Endothelial cell of umbilical vein (primary cell): ENCODE measurements at regions not wholly inside any gene's neighbourhood (a gene's known extent, or its start where the extent isn't known, plus 50 kb on each side); places are given as distances from the start of the nearest gene placed in this dataset.

Experiments used
- BruUV-seq: library from RNA; stranded (reverse); fragments of 400-500 nt; replicated peaks from 2 replicates; lab custom pipeline; 2021; lab: Mats Ljungman, UMichigan
- CTCF ChIA-PET: fragments of 300-600, 350-600 bp; sonication (Branson Sonifier 250); formaldehyde crosslinking; loops from one replicate; lab custom pipeline; 2021; ENCODE audit warnings: antibody characterized with exemption, inconsistent platforms; lab: Charles Lee
- POLR2A ChIA-PET: fragments of 300-600, 350-600 bp; sonication (Branson Sonifier 250); formaldehyde crosslinking; loops from one replicate; lab custom pipeline; 2021; ENCODE audit warnings: antibody characterized with exemption, inconsistent platforms; lab: Charles Lee
- DNase-seq: peaks from one replicate; pipeline ENCODE4 v3.0.0-alpha.2; 2011; ENCODE audit warnings: low read depth, low spot score
- FAIRE-seq: peaks from 2 replicates; lab custom pipeline; 2011; peaks lifted over from hg19 to GRCh38; lab: Jason Lieb, UNC
- H2AFZ ChIP-seq: 2 replicates; pipeline ENCODE4 v1.6.0; 2012; ENCODE audit warnings: low read depth, low read length, control low read depth, inconsistent platforms
- H3K27ac ChIP-seq: 2 replicates; pipeline ENCODE4 v1.5.1; 2011; ENCODE audit warnings: low read depth, mild to moderate bottlenecking, control low read depth, low read length, moderate library complexity; ENCODE audit not compliant: insufficient read depth
- H3K27me3 ChIP-seq, 2 experiments: 2 replicates each; pipeline versions ENCODE4 v1.6.0 to v1.6.1; 2011; ENCODE audit warnings: low read length in 2 of 2, mixed read lengths in 1 of 2; ENCODE audit not compliant: control insufficient read depth in 2 of 2, insufficient read depth in 2 of 2
- H3K36me3 ChIP-seq, 2 experiments: 2 replicates in 1 of 2; 3 replicates in 1 of 2; pipeline ENCODE4 v1.5.1; 2011; ENCODE audit warnings: low read length in 2 of 2, mild to moderate bottlenecking in 1 of 2, moderate library complexity in 1 of 2; ENCODE audit not compliant: control insufficient read depth in 2 of 2, insufficient read depth in 2 of 2; ENCODE audit errors: extremely low read depth in 1 of 2
- H3K4me1 ChIP-seq: 3 replicates; pipeline ENCODE4 v1.5.1; 2011; ENCODE audit warnings: mild to moderate bottlenecking, low read length; ENCODE audit not compliant: control insufficient read depth, insufficient read depth; ENCODE audit errors: extremely low read depth
- H3K4me2 ChIP-seq: 2 replicates; pipeline ENCODE4 v1.6.1; 2011; ENCODE audit warnings: low read length, control low read depth, mixed read lengths; ENCODE audit not compliant: insufficient read depth
- H3K4me3 ChIP-seq, 3 experiments: fragments of 200-600 bp in 1 of 3; sonication (generic), shearing (Covaris generic) in 1 of 3; replicated peaks in 1 of 3; 2 replicates each; pipeline ENCODE4 v1.5.1; 2011 to 2016; ENCODE audit warnings: control low read depth in 3 of 3, low read length in 3 of 3, mild to moderate bottlenecking in 2 of 3, inconsistent platforms in 1 of 3, low read depth in 1 of 3, moderate library complexity in 1 of 3; ENCODE audit not compliant: insufficient read depth in 1 of 3
- H3K79me2 ChIP-seq: 2 replicates; pipeline ENCODE4 v1.6.0; 2012; ENCODE audit warnings: low read length, inconsistent platforms; ENCODE audit not compliant: control insufficient read depth, insufficient read depth
- H3K9ac ChIP-seq: replicated peaks from 2 replicates; pipeline ENCODE3; 2011; ENCODE audit warnings: low read length, control low read depth; ENCODE audit not compliant: insufficient read depth; ENCODE audit errors: extremely low read depth
- H3K9me1 ChIP-seq: replicated peaks from 3 replicates; pipeline ENCODE4 v1.6.0; 2011; ENCODE audit warnings: mild to moderate bottlenecking, low read length; ENCODE audit not compliant: control insufficient read depth, insufficient read depth; ENCODE audit errors: extremely low read depth
- H3K9me3 ChIP-seq: replicated peaks from 2 replicates; pipeline ENCODE4 v1.5.1; 2012; ENCODE audit warnings: low read length, inconsistent platforms; ENCODE audit not compliant: control insufficient read depth, insufficient read depth
- H4K20me1 ChIP-seq: replicated peaks from 2 replicates; pipeline ENCODE3; 2011; ENCODE audit warnings: mild to moderate bottlenecking, low read length; ENCODE audit not compliant: control insufficient read depth, insufficient read depth; ENCODE audit errors: extremely low read depth
- EZH2 ChIP-seq: IDR thresholded peaks from 2 replicates; pipeline ENCODE4 v1.6.1; 2012; ENCODE audit warnings: borderline replicate concordance, low read depth, mild to moderate bottlenecking, moderate library complexity, low read length, inconsistent platforms; ENCODE audit not compliant: severe bottlenecking
- FOS ChIP-seq: IDR thresholded peaks from 2 replicates; pipeline ENCODE4 v1.6.1; 2011; ENCODE audit warnings: mild to moderate bottlenecking, low read length, moderate library complexity, borderline replicate concordance; ENCODE audit not compliant: insufficient read depth
- GATA2 ChIP-seq: IDR thresholded peaks from 2 replicates; pipeline ENCODE4 v1.7.0; 2011; ENCODE audit warnings: low read depth, mild to moderate bottlenecking, moderate library complexity, mixed read lengths, low read length; ENCODE audit not compliant: insufficient read length, insufficient read depth
- JUN ChIP-seq: IDR thresholded peaks from 2 replicates; pipeline ENCODE4 v1.6.1; 2011; ENCODE audit warnings: borderline replicate concordance, low read depth; ENCODE audit not compliant: insufficient read length, insufficient read depth
- MYC ChIP-seq: IDR thresholded peaks from one replicate; pipeline ENCODE4 v1.6.1; 2011; ENCODE audit warnings: mild to moderate bottlenecking, low read depth, low read length
- POLR2A ChIP-seq: IDR thresholded peaks from 2 replicates; pipeline ENCODE4 v1.6.1; 2012; ENCODE audit warnings: low read depth, mild to moderate bottlenecking, control low read depth, low read length
- POLR2AphosphoS5 ChIP-seq: IDR thresholded peaks from 2 replicates; pipeline ENCODE4 v1.6.1; 2012; ENCODE audit warnings: low read depth, mild to moderate bottlenecking, control low read depth, low read length, moderate library complexity; ENCODE audit not compliant: insufficient read depth
- dilution Hi-C: fragments of 300-500 bp; cut with MboI; formaldehyde crosslinking; loops from one replicate; pipeline ENCODE4 v1.15.0; 2019; ENCODE audit warnings: low sequenced_read_pairs; ENCODE audit not compliant: extremely low pct_ligation_motif_present
- intact Hi-C: fragments of 100-400 bp; cut with micrococcal nuclease; formaldehyde crosslinking; loops from one replicate; pipeline ENCODE4 v1.10.0; 2022
- TF ChIP-seq, protein P1 (sequence below), 2 donors: IDR thresholded peaks; 1 replicate in 1 of 2; 2 replicates in 1 of 2; pipeline ENCODE4 v1.5.1; 2011; ENCODE audit warnings: low read length in 2 of 2, mild to moderate bottlenecking in 2 of 2, moderate library complexity in 2 of 2, control low read depth in 1 of 2, inconsistent platforms in 1 of 2, low read depth in 1 of 2; ENCODE audit not compliant: insufficient read depth in 1 of 2; ENCODE audit errors: extremely low read depth in 1 of 2
- TF ChIP-seq, protein P2 (sequence below): IDR thresholded peaks from 2 replicates; pipeline ENCODE4 v1.6.1; 2011; ENCODE audit not compliant: insufficient read depth, insufficient read length

DNA sequence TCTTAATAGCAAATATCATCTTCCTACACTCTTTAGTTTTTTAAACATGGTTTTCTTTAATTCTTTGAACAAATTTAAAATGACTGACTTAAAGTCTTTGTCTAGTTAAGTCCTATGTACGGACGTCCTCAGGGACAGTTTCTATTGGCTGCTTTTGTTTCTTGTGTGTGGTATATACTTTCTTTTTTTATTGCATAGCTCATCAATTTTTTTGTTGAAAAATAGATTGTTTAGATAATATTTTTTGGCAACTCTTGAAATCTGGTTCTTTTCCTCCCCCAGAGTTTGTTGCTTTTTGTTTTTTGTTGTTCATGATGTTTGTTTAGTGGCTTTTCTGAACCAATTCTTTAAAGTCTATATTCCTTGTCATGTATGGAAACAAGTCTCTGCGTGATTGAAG, 479.8 kb downstream of the PREX1 start:
- H3K4me2 ChIP-seq = no peak overlapping the region
- no peaks in the 10 kb centered on the region for H3K9me3 ChIP-seq
- no peaks in the 10 kb centered on the region for H3K4me1 ChIP-seq
- no peak overlapping the region for H3K27ac ChIP-seq
- ChIA-PET POLR2A (no interaction called here), CTCF (interaction anchor here (1.0 kb wide), 1 partner anchor 273 kb away, joined by 4 read pairs; no protein-coding TSS in a partner anchor)
- dilution Hi-C loops = no loop called here
- H3K27me3 ChIP-seq = peaks cover 4 to 8% of the 10 kb centered on the region in 2 experiments
- TF ChIP-seq JUN (no peak), GATA2 (no peak), MYC (no peak), POLR2A (no peak), FOS (no peak), EZH2 (no peak), POLR2AphosphoS5 (no peak)
- TF ChIP-seq, protein P1, sequence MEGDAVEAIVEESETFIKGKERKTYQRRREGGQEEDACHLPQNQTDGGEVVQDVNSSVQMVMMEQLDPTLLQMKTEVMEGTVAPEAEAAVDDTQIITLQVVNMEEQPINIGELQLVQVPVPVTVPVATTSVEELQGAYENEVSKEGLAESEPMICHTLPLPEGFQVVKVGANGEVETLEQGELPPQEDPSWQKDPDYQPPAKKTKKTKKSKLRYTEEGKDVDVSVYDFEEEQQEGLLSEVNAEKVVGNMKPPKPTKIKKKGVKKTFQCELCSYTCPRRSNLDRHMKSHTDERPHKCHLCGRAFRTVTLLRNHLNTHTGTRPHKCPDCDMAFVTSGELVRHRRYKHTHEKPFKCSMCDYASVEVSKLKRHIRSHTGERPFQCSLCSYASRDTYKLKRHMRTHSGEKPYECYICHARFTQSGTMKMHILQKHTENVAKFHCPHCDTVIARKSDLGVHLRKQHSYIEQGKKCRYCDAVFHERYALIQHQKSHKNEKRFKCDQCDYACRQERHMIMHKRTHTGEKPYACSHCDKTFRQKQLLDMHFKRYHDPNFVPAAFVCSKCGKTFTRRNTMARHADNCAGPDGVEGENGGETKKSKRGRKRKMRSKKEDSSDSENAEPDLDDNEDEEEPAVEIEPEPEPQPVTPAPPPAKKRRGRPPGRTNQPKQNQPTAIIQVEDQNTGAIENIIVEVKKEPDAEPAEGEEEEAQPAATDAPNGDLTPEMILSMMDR (IDR thresholded peaks at IDR 0.05; ENCODE audit: extremely low read depth in 1 of 2, insufficient read depth in 1 of 2, low read depth in 1 of 2, low read length in 2 of 2) = no peak
- TF ChIP-seq, protein P2, sequence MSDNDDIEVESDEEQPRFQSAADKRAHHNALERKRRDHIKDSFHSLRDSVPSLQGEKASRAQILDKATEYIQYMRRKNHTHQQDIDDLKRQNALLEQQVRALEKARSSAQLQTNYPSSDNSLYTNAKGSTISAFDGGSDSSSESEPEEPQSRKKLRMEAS = no peak
- H3K9me1 ChIP-seq = no peaks in the 10 kb centered on the region
- DNase-seq = no peak
- FAIRE-seq = no peak
- H4K20me1 ChIP-seq = no peaks in the 10 kb centered on the region
- H2AFZ ChIP-seq = no peak overlapping the region
- no peak overlapping the region for H3K9ac ChIP-seq
- no TSS peak for BruUV-seq
- H3K79me2 ChIP-seq = no peaks in the 10 kb centered on the region
- intact Hi-C loops = no loop called here
- no peaks in the 10 kb centered on the region for H3K36me3 ChIP-seq
- H3K4me3 ChIP-seq = no peak overlapping the region
